Left lung (tissue), 4 donors: ENCODE measurements at regions not wholly inside any gene's neighbourhood (a gene's known extent, or its start where the extent isn't known, plus 50 kb on each side); places are given as distances from the start of the nearest gene placed in this dataset.
A peak's percentile ranks its signal among the peaks of the same experiment; 100 is the strongest.
"Not testable (repeated sequence)": the region's sequence is repeated elsewhere in the genome, so short reads cannot be mapped to it uniquely, and the experiment has no call there.

ENCODE experiments used
- ATAC-seq: fragments of 200-7000 bp; cut with Tn5 transposase; one replicate; pipeline ENCODE4 v1.9.1; 2020; ENCODE audit warnings: moderate library complexity
- DNase-seq, 4 donors: peaks; one replicate each; pipeline ENCODE4 v3.0.0-alpha.2; 2013 to 2020
- H3K27ac ChIP-seq, 2 donors: fragments of 200-600 bp; sonication (generic) in 1 of 2; one replicate each; pipeline versions ENCODE4 v1.5.0 to v1.8.0; 2020 to 2021
- H3K27me3 ChIP-seq, 2 donors: fragments of 200-600 bp; sonication (generic) in 1 of 2; one replicate each; pipeline versions ENCODE4 v1.5.0 to v1.8.0; 2020 to 2021
- H3K36me3 ChIP-seq, 2 donors: fragments of 200-600 bp; sonication (generic) in 1 of 2; one replicate each; pipeline versions ENCODE4 v1.5.0 to v1.8.0; 2020 to 2021
- H3K4me1 ChIP-seq, 2 donors: fragments of 200-600 bp; one replicate each; pipeline ENCODE4 v1.8.0; 2021
- H3K4me3 ChIP-seq, 2 donors: fragments of 200-600 bp; sonication (generic) in 1 of 2; one replicate each; pipeline versions ENCODE4 v1.5.0 to v1.8.0; 2020 to 2021; ENCODE audit warnings: mild to moderate bottlenecking in 1 of 2
- H3K9me3 ChIP-seq, 2 donors: fragments of 200-600 bp; sonication (generic) in 1 of 2; one replicate each; pipeline versions ENCODE4 v1.5.0 to v1.8.0; 2020 to 2021
- CTCF ChIP-seq, 2 donors: fragments of 200-600 bp; sonication (generic) in 1 of 2; IDR thresholded peaks; one replicate each; pipeline versions ENCODE4 v1.5.0 to v1.8.0; 2021; ENCODE audit warnings: antibody characterized with exemption in 2 of 2
- intact Hi-C, 2 donors: fragments of 100-400 bp; cut with DNase I; formaldehyde crosslinking; loops; one replicate each; pipeline versions ENCODE4 v1.11.2 to v1.14.2; 2022
- donor health status: DM: no; HTN: yes; CAD: no.
- donor health status: DM: no; HTN: no; CAD: no.

GRCh38 chr6:170004585-170005210 lies 253.3 kb downstream of the ERMARD start:
- Histone ChIP-seq H3K27me3 (peaks cover 0 to 24% of the 10 kb centered on the region in 2 donors), H3K27ac (peak overlapping the region in 1 of 2 donors; percentile 43), H3K4me1 (no peaks in the 10 kb centered on the region), H3K4me3 (no peak overlapping the region), H3K36me3 (no peaks in the 10 kb centered on the region), H3K9me3 (peaks cover 0 to 35% of the 10 kb centered on the region in 2 donors)
- DNase-seq, result no peak
- no peak for TF ChIP-seq CTCF (IDR thresholded peaks at IDR 0.05)
- ATAC-seq, result no peak
- intact Hi-C loops, result no loop called here

- Histone ChIP-seq H3K4me1 (no peaks in the 10 kb centered on the region), H3K4me3 (no peak overlapping the region), H3K27ac (no peak overlapping the region), H3K27me3 (peaks cover 0 to 24% of the 10 kb centered on the region in 2 donors), H3K9me3 (peaks cover 0 to 35% of the 10 kb centered on the region in 2 donors), H3K36me3 (no peaks in the 10 kb centered on the region)
- TF ChIP-seq CTCF (IDR thresholded peaks at IDR 0.05), result no peak
- intact Hi-C loops, result no loop called here
- ATAC-seq (no peak), DNase-seq (no peak)
These were observed 252.2 kb downstream of the ERMARD start for GRCh38 chr6:170003451-170004160.

GRCh38 chr6:170003027-170003426 lies 251.6 kb downstream of the ERMARD start:
- ATAC-seq (no peak), DNase-seq (no peak)
- H3K9me3 ChIP-seq, result peaks cover 0 to 35% of the 10 kb centered on the region in 2 donors
- intact Hi-C loops, result no loop called here
- peaks cover 0 to 19% of the 10 kb centered on the region in 2 donors for H3K27me3 ChIP-seq
- H3K27ac ChIP-seq, result no peak overlapping the region
- no peak overlapping the region for H3K4me3 ChIP-seq
- H3K36me3 ChIP-seq, result no peaks in the 10 kb centered on the region
- TF ChIP-seq CTCF (IDR thresholded peaks at IDR 0.05), result no peak
- H3K4me1 ChIP-seq, result no peaks in the 10 kb centered on the region

- H3K27me3 ChIP-seq, H3K36me3 ChIP-seq, H3K4me3 ChIP-seq, DNase-seq, ATAC-seq, H3K4me1 ChIP-seq, H3K27ac ChIP-seq, intact Hi-C loops: not testable (repeated sequence)
- peaks cover 0 to 35% of the 10 kb centered on the region in 2 donors for H3K9me3 ChIP-seq
These were observed 250.4 kb downstream of the ERMARD start for GRCh38 chr6:170001782-170002181.

- Histone ChIP-seq H3K27ac (no peak overlapping the region), H3K27me3 (peaks cover 0 to 6% of the 10 kb centered on the region in 2 donors), H3K4me3 (no peak overlapping the region), H3K9me3 (peaks cover 0 to 33% of the 10 kb centered on the region in 2 donors), H3K4me1 (no peaks in the 10 kb centered on the region), H3K36me3 (no peaks in the 10 kb centered on the region)
- no peak for TF ChIP-seq CTCF (IDR thresholded peaks at IDR 0.05)
- intact Hi-C loops, result no loop called here
- DNase-seq, result no peak
- no peak for ATAC-seq
These were observed 248.8 kb downstream of the ERMARD start for GRCh38 chr6:170000071-170000843.
